H1 (cell line): ENCODE measurements at regions not wholly inside any gene's neighbourhood (a gene's known extent, or its start where the extent isn't known, plus 50 kb on each side); places are given as distances from the start of the nearest gene placed in this dataset.
A peak's percentile ranks its signal among the peaks of the same experiment; 100 is the strongest.

Experiments used
- CTCF ChIA-PET: fragments of 300-600 bp; sonication (Branson Sonifier 250); formaldehyde crosslinking; loops from one replicate; lab custom pipeline; 2021; ENCODE audit not compliant: partially characterized antibody; lab: Charles Lee
- POLR2A ChIA-PET: fragments of 300-600 bp; sonication (Branson Sonifier 250); formaldehyde crosslinking; loops from one replicate; lab custom pipeline; 2021; ENCODE audit warnings: inconsistent platforms; ENCODE audit not compliant: partially characterized antibody; lab: Charles Lee
- DNase-seq, 2 experiments: peaks; one replicate each; pipeline versions ENCODE4 v3.0.0 to v3.0.0-alpha.2; 2010 to 2022; ENCODE audit warnings: low spot score in 2 of 2, low read depth in 1 of 2, mixed read lengths in 1 of 2
- FAIRE-seq: peaks from 2 replicates; lab custom pipeline; 2011; peaks lifted over from hg19 to GRCh38; lab: Jason Lieb, UNC
- H2AFZ ChIP-seq: 2 replicates; pipeline ENCODE4 v1.8.1; 2012; ENCODE audit warnings: low read length, inconsistent platforms
- H2AK5ac ChIP-seq: 2 replicates; pipeline ENCODE4 v1.6.1; 2013; ENCODE audit warnings: low read depth, low read length
- H2BK120ac ChIP-seq: replicated peaks from 2 replicates; pipeline ENCODE3; 2013; ENCODE audit warnings: low read depth, low read length, inconsistent platforms
- H2BK12ac ChIP-seq: 2 replicates; pipeline ENCODE4 v1.6.1; 2013; ENCODE audit warnings: low read depth, low read length
- H2BK15ac ChIP-seq: 2 replicates; pipeline ENCODE4 v1.6.1; 2013; ENCODE audit warnings: low read length
- H2BK20ac ChIP-seq: 2 replicates; pipeline ENCODE4 v1.6.1; 2013; ENCODE audit warnings: low read length
- H2BK5ac ChIP-seq: 2 replicates; pipeline ENCODE4 v1.6.1; 2013; ENCODE audit warnings: low read depth, low read length
- H3K14ac ChIP-seq: 2 replicates; pipeline ENCODE4 v1.6.1; 2013; ENCODE audit warnings: inconsistent platforms; ENCODE audit not compliant: insufficient read length
- H3K18ac ChIP-seq: 2 replicates; pipeline ENCODE4 v1.6.1; 2013; ENCODE audit warnings: low read length; ENCODE audit errors: extremely low read depth
- H3K23ac ChIP-seq: 2 replicates; pipeline ENCODE4 v1.6.1; 2013; ENCODE audit warnings: inconsistent platforms; ENCODE audit not compliant: insufficient read length
- H3K23me2 ChIP-seq: 2 replicates; pipeline ENCODE4 v1.6.1; 2013; ENCODE audit warnings: low read depth, low read length
- H3K27ac ChIP-seq: 2 replicates; pipeline ENCODE4 v1.6.1; 2011; ENCODE audit warnings: low read depth, low read length, inconsistent platforms
- H3K27me3 ChIP-seq, 4 experiments: replicated peaks in 1 of 4; 1 replicate in 1 of 4; 2 replicates in 3 of 4; pipeline versions ENCODE4 v1.6.1 to v1.8.1; 2011 to 2013; ENCODE audit warnings: low read length in 3 of 4, mild to moderate bottlenecking in 3 of 4, inconsistent platforms in 2 of 4, mixed read lengths in 2 of 4, moderate library complexity in 1 of 4; ENCODE audit not compliant: control insufficient read depth in 3 of 4, insufficient read depth in 3 of 4; ENCODE audit errors: extremely low read depth in 1 of 4
- H3K36me3 ChIP-seq, 4 experiments: 2 replicates each; pipeline versions ENCODE4 v1.6.1 to v1.8.1; 2011 to 2013; ENCODE audit warnings: mild to moderate bottlenecking in 4 of 4, low read length in 3 of 4, moderate library complexity in 2 of 4, control low read depth in 1 of 4, inconsistent platforms in 1 of 4; ENCODE audit not compliant: insufficient read depth in 4 of 4, control insufficient read depth in 2 of 4
- H3K4ac ChIP-seq: replicated peaks from 2 replicates; pipeline ENCODE3; 2013; ENCODE audit warnings: low read length, low read depth, mixed read lengths, inconsistent platforms; ENCODE audit not compliant: insufficient read length
- H3K4me1 ChIP-seq, 4 experiments: replicated peaks in 1 of 4; 1 replicate in 1 of 4; 2 replicates in 3 of 4; pipeline versions ENCODE4 v1.6.1 to v1.8.1; 2011 to 2013; ENCODE audit warnings: low read length in 3 of 4, inconsistent platforms in 2 of 4, mixed read lengths in 1 of 4; ENCODE audit not compliant: insufficient read depth in 4 of 4, control insufficient read depth in 3 of 4
- H3K4me2 ChIP-seq, 2 experiments: 2 replicates each; pipeline versions ENCODE4 v1.6.1 to v1.8.1; 2011 to 2013; ENCODE audit warnings: low read depth in 2 of 2, low read length in 2 of 2, control low read depth in 1 of 2, inconsistent platforms in 1 of 2, mild to moderate bottlenecking in 1 of 2; ENCODE audit not compliant: insufficient read depth in 1 of 2
- H3K4me3 ChIP-seq, 4 experiments: fragments of 200-600, 300-600 bp in 1 of 4; sonication (generic), shearing (Covaris generic), sonication (Bioruptor Twin) in 1 of 4; 2 replicates each; pipeline versions ENCODE4 v1.5.1 to v1.8.1; 2011 to 2016; ENCODE audit warnings: low read length in 4 of 4, low read depth in 3 of 4, control low read depth in 2 of 4, inconsistent platforms in 2 of 4, mild to moderate bottlenecking in 2 of 4, mixed read lengths in 1 of 4, moderate library complexity in 1 of 4; ENCODE audit not compliant: insufficient read depth in 2 of 4; ENCODE audit errors: extremely low read depth in 1 of 4
- H3K56ac ChIP-seq: replicated peaks from 2 replicates; pipeline ENCODE3; 2013; ENCODE audit warnings: low read depth, mild to moderate bottlenecking, mixed read lengths, low read length, inconsistent platforms; ENCODE audit not compliant: insufficient read length
- H3K79me1 ChIP-seq: 2 replicates; pipeline ENCODE4 v1.6.1; 2013; ENCODE audit warnings: low read depth, low read length, control low read depth
- H3K79me2 ChIP-seq, 2 experiments: 2 replicates each; pipeline versions ENCODE4 v1.6.1 to v1.8.1; 2012 to 2013; ENCODE audit warnings: low read length in 2 of 2, mild to moderate bottlenecking in 2 of 2, inconsistent platforms in 1 of 2; ENCODE audit not compliant: insufficient read depth in 2 of 2, control insufficient read depth in 1 of 2
- H3K9ac ChIP-seq, 4 experiments: replicated peaks in 1 of 4; 1 replicate in 1 of 4; 2 replicates in 3 of 4; pipeline versions ENCODE4 v1.6.1 to v1.8.1; 2011 to 2013; ENCODE audit warnings: low read depth in 3 of 4, low read length in 3 of 4, control low read depth in 2 of 4, mild to moderate bottlenecking in 2 of 4, moderate library complexity in 2 of 4, inconsistent platforms in 1 of 4; ENCODE audit errors: extremely low read depth in 1 of 4
- H3K9me3 ChIP-seq, 2 experiments: 2 replicates each; pipeline versions ENCODE4 v1.6.1 to v1.8.1; 2012 to 2013; ENCODE audit warnings: mild to moderate bottlenecking in 2 of 2, moderate library complexity in 2 of 2, control low read depth in 1 of 2, inconsistent platforms in 1 of 2, low read depth in 1 of 2, low read length in 1 of 2, mixed read lengths in 1 of 2; ENCODE audit not compliant: insufficient read depth in 2 of 2
- H4K20me1 ChIP-seq, 2 experiments: replicated peaks in 1 of 2; 2 replicates each; pipeline versions ENCODE3 to v1.8.1; 2011 to 2013; ENCODE audit warnings: inconsistent platforms in 2 of 2, low read length in 2 of 2, mild to moderate bottlenecking in 1 of 2; ENCODE audit not compliant: insufficient read depth in 2 of 2, control insufficient read depth in 1 of 2
- H4K5ac ChIP-seq: 2 replicates; pipeline ENCODE4 v1.6.1; 2013; ENCODE audit warnings: low read length, low read depth, mixed read lengths, inconsistent platforms; ENCODE audit not compliant: insufficient read length
- H4K8ac ChIP-seq: 2 replicates; pipeline ENCODE4 v1.8.0; 2013; ENCODE audit warnings: mild to moderate bottlenecking, moderate library complexity, low read length, inconsistent platforms; ENCODE audit not compliant: insufficient read depth; ENCODE audit errors: extremely low read depth
- H4K91ac ChIP-seq: replicated peaks from 2 replicates; pipeline ENCODE3; 2013; ENCODE audit warnings: low read length, mixed read lengths, inconsistent platforms; ENCODE audit not compliant: insufficient read length
- ASH2L ChIP-seq: fragments of 200-600, 300-600 bp; sonication (generic); IDR thresholded peaks from one replicate; pipeline ENCODE4 v1.7.1; 2017; ENCODE audit warnings: low read length
- CHD2 ChIP-seq: IDR thresholded peaks from 2 replicates; pipeline ENCODE4 v1.6.1; 2012; ENCODE audit warnings: low read length, improper control_type of control experiment
- CTCF ChIP-seq, 3 experiments: IDR thresholded peaks; 1 replicate in 2 of 3; 2 replicates in 1 of 3; pipeline versions ENCODE4 v1.5.1 to v1.6.1; 2011; ENCODE audit warnings: low read length in 3 of 3, mild to moderate bottlenecking in 3 of 3, inconsistent platforms in 2 of 3, low read depth in 1 of 3, moderate library complexity in 1 of 3; ENCODE audit not compliant: insufficient read depth in 1 of 3; ENCODE audit errors: control extremely low read depth in 1 of 3
- FOSL1 ChIP-seq: IDR thresholded peaks from 2 replicates; pipeline ENCODE4 v1.6.1; 2011; ENCODE audit warnings: mild to moderate bottlenecking, low read depth, low read length, moderate library complexity; ENCODE audit not compliant: insufficient read depth
- KDM5A ChIP-seq: fragments of 200-600 bp; IDR thresholded peaks from 2 replicates; pipeline ENCODE4 v1.7.1; 2012; ENCODE audit warnings: mild to moderate bottlenecking, low read length, inconsistent platforms, mixed read lengths
- NRF1 ChIP-seq: IDR thresholded peaks from 2 replicates; pipeline ENCODE4 v1.6.1; 2011; ENCODE audit warnings: mild to moderate bottlenecking, low read depth, low read length, improper control_type of control experiment
- PHF8 ChIP-seq: fragments of 200-600 bp; sonication (generic); conservative IDR thresholded peaks from 2 replicates; pipeline ENCODE4 v1.7.1; 2012; ENCODE audit warnings: low read depth, mild to moderate bottlenecking, inconsistent platforms, low read length, moderate library complexity
- RFX5 ChIP-seq: IDR thresholded peaks from 2 replicates; pipeline ENCODE4 v1.6.1; 2011; ENCODE audit warnings: low read depth, low read length, improper control_type of control experiment, borderline replicate concordance
- SP4 ChIP-seq: IDR thresholded peaks from 2 replicates; pipeline ENCODE4 v1.6.1; 2012; ENCODE audit warnings: low read length, inconsistent platforms
- TAF7 ChIP-seq: optimal IDR thresholded peaks from 2 replicates; pipeline ENCODE3; 2011; ENCODE audit warnings: low read depth, mild to moderate bottlenecking, inconsistent platforms, low read length, moderate library complexity, borderline replicate concordance
- TBP ChIP-seq: IDR thresholded peaks from 2 replicates; pipeline ENCODE4 v1.6.1; 2011; ENCODE audit warnings: low read depth, low read length, improper control_type of control experiment
- YY1 ChIP-seq: IDR thresholded peaks from 2 replicates; pipeline ENCODE4 v1.6.1; 2011; ENCODE audit warnings: low read depth, mild to moderate bottlenecking, low read length
- WGBS, 2 experiments: shearing (Covaris generic) in 1 of 2; methylation state at CpG; one replicate each; pipeline versions ENCODE4 v1.1.6 to v1.1.7; 2013 to 2015; ENCODE audit warnings: low lambda C conversion rate in 2 of 2, mixed read lengths in 2 of 2, inconsistent platforms in 1 of 2, low coverage in 1 of 2, missing lambda C conversion rate in 1 of 2; ENCODE audit not compliant: insufficient replicate concordance in 2 of 2, insufficient coverage in 1 of 2, insufficient read length in 1 of 2; ENCODE audit errors: extremely low coverage in 1 of 2, missing lambda C conversion rate in 1 of 2; 5-methylcytosine and 5-hydroxymethylcytosine counted together

- peaks cover 0 to 3% (median 0%) of the 10 kb centered on the region in 4 experiments; a peak in 1 of 7 replicates for H3K4me1 ChIP-seq
- H4K91ac ChIP-seq = no peak overlapping the region
- ChIA-PET CTCF (interaction anchor here (0.6 to 1.7 kb wide), 4 partner anchors 9 to 404 kb away, joined by 3 to 4 read pairs (median 4); no protein-coding TSS in a partner anchor), POLR2A (no interaction called here)
- H2BK12ac ChIP-seq = no peak overlapping the region
- H4K20me1 ChIP-seq = no peaks in the 10 kb centered on the region
- FAIRE-seq (no peak), DNase-seq (no peak)
- H2AFZ ChIP-seq = peak overlapping the region; percentile 89
- H3K9ac ChIP-seq = no peak overlapping the region
- no peak overlapping the region for H2AK5ac ChIP-seq
- no peaks in the 10 kb centered on the region for H3K27me3 ChIP-seq
- no peak overlapping the region for H3K4ac ChIP-seq
- H2BK15ac ChIP-seq = no peak overlapping the region
- H3K27ac ChIP-seq = no peak overlapping the region
- no peaks in the 10 kb centered on the region for H3K9me3 ChIP-seq
- no peak overlapping the region for H2BK20ac ChIP-seq
- no peak overlapping the region for H2BK120ac ChIP-seq
- H2BK5ac ChIP-seq = no peak overlapping the region
- H3K14ac ChIP-seq = no peak overlapping the region
- no peak overlapping the region for H3K18ac ChIP-seq
- H3K4me2 ChIP-seq = no peak overlapping the region
- H3K4me3 ChIP-seq = no peak overlapping the region
- no peaks in the 10 kb centered on the region for H3K36me3 ChIP-seq
- H3K23ac ChIP-seq = no peak overlapping the region
- TF ChIP-seq PHF8 (no peak), YY1 (no peak), SP4 (no peak), TBP (no peak), KDM5A (no peak), NRF1 (no peak), ASH2L (no peak), TAF7 (no peak), CTCF (IDR thresholded peaks at IDR 0.05; ENCODE audit: control extremely low read depth in 1 of 3, insufficient read depth in 1 of 3, low read depth in 1 of 3, low read length in 3 of 3) (no peak), RFX5 (no peak), FOSL1 (no peak), CHD2 (no peak)
- 97% methylated on average over 2 of the region's 2 CpGs; no CpG with 5 or more reads in 1 of the 2 experiments for WGBS, 2 experiments
- no peaks in the 10 kb centered on the region for H3K79me1 ChIP-seq
- no peak overlapping the region for H3K56ac ChIP-seq
- H4K8ac ChIP-seq = no peak overlapping the region
- no peak overlapping the region for H4K5ac ChIP-seq
- H3K79me2 ChIP-seq = no peaks in the 10 kb centered on the region
- H3K23me2 ChIP-seq = no peaks in the 10 kb centered on the region
These were observed 907.5 kb downstream of the C6orf118 start for GRCh38 chr6:164401871-164402270.
